Hematopoietic multipotent progenitor cell treated with erythropoietin and hydrocortisone succinate and interleukin-3 and kit ligand, for 6 days (in vitro differentiated cells): ENCODE measurements at regions not wholly inside any gene's neighbourhood (a gene's known extent, or its start where the extent isn't known, plus 50 kb on each side); places are given as distances from the start of the nearest gene placed in this dataset.

Source experiments
- DNase-seq: peaks from one replicate; pipeline ENCODE4 v3.0.0-alpha.2; 2015

DNA sequence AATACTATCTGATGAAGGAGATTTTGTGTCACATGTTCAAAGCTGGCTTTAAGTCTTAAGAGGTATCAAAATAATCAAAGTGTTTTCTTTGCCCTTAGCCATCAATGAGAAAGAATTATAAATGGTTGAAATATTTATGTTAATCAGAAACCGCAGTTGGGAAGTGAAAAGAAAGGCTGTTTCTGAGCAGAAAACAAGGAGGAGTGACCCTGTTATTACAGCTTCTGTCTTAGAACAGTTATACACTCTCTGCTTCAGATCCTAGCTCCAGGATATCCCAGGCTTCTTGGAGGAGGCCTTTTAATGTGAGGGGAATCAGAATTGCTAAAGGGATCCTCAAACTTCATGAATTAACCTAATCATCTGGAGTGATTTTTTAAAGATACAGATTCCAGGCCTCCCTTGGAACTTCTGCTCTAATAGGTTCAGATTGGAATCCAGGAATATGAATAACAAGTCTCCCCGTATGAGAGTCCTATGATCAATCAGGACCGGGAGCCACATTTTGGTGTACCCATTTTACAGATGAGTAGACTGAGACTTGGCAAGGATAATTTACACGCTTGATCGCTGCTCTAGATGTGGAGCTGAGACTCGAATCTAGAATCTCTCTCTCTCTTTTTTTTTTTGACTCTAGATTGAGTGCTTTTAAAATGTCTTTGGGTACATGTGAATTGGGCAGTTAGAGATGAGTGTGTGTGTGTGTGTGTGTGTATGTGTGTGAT lies 50.8 kb upstream of the JAG1 start:
- DNase-seq = no peak

DNA sequence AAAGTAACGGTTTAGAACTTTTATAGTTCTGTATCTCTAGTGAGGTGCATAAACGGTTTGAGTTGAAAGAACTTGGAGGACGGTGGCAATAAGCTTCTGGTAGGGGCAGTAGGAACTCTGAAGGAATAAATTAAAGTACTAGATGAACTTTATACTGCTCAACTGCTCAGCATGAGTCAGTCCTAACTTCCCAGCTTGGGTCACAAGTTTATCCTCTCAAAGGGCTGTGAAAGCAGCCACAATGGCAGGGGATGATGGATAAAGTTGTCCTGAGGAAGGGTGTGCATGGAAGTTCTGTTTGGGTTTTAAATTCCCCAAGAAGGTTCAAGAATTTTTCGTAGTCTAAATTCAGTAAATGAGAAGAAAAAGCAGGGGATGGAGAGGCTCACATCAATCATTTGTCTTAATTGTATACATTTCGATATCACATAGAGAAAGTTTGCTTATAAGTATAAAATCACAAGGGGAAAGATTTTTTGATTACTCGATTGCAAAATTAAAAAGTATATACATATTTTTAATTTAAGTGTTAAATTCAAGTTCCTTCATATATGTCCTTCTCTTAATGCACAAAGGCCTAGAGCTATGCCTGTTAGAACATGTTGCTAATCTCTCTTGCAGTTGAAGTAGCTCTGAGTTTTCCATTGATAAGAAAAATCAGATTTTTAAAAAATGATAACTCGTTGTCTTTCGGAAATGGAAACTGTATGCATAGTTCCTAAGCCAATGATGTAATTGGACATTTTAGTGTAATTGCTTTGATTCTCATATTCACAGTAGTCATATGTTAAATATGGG lies 55.3 kb upstream of the JAG1 start:
- no peak for DNase-seq

- DNase-seq = no peak
Measured at GRCh38 chr20:10729785-10730184, 56.0 kb upstream of the JAG1 start.

DNA sequence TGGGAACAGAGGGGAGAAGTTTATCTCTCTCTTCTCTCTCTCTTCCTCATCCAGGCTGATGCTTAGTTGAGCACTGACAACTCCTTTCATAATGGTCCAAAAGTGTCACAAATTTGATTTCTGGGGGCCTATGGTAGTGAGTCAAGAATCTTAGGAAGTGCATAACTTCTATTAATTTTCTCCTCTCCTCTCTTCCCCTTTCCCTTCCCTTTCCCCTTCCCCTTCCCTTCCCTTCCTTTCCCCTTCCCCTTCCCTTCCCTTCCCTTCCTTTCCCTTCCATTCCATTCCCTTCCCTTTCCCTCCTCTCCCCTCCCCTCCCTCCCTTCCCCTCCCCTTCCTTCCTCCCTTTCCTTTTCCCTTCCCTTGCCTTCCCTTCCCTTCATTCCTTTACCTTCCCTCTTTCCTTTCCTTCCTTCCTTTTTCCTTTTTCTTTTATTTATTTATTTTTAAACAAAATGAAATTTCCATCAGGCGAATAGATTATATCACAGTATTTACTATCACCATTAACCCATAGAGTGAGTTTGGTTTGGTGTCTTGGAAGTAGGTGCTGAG lies 56.9 kb upstream of the JAG1 start:
- no peak for DNase-seq

GRCh38 chr20:10731190-10731965 lies 57.6 kb upstream of the JAG1 start:
- no peak for DNase-seq

DNA sequence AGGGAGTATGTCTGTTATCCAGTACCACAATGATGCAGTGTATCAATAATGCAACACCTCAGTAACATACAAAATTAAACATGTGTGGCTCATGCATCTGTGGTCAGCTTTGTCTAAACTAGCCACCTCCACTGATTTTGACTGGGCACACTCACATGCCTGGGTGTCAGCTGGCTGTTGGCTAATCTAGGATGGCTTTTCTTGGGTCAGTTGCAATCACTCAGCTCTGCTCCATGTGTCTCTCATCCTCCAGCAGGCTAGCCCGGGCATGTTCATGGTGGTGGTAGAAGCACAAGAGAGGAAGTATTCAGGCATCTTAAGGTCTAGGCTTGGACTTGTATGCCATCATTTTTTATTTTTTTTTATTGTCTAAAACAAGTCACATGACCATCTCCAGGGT lies 59.3 kb upstream of the JAG1 start:
- no peak for DNase-seq

DNA sequence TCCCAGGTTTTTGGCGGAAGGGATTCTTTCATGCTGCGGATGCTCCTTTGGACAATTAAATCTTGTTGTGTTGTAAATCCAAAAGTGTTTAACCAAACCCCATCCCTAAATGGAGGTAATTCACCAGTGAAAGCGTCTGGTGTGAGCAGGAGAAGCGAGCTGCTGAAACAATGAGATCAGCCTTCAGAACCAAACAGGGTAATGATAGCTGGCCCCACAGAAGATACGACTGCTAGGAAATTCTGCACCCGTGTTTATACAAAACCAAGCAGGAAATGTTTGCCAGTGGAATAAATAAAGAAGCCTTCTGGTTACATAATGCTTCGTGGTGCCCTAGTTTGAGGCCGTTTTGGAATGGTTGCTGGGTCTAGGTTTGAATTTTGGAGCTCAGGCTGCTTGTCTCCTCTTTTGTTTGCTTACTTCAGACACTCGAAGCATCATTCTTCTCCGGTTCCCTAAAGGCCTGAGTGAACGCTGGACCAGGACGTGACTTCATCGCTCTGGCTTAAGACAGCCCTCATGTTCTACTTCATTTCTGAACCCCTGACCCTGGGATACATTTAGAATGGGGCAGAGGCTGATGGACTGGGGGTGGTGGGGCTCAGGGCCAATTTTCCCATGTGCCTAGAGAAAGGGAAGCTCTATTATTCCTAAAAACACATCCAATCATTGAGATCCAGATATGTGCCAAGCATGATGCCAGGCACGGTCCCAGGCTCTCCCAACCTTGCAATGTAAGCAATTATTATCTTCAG lies 61.6 kb upstream of the JAG1 start:
- no peak for DNase-seq

DNA sequence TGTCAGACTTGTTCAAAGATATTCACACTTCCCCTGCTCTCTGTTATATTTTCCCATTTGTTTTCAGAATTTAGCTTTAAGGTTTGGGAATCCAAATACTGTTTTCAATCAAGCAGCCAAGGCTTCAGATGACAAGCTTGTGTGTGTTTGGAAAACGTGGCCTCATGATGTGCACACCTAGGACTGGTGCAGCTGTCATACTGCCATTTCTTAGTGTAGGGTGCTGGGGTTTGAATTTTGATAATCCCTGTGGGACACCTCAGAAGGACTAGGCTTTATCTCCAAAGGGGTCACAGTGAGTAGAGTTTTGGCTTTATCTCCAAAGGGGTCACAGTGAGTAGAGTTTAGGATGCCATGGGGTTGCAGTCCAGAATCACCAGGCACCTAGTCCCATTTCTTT lies 65.3 kb upstream of the JAG1 start:
- no peak for DNase-seq

- DNase-seq = no peak
Measured at GRCh38 chr20:10739566-10739965, 65.8 kb upstream of the JAG1 start.

DNA sequence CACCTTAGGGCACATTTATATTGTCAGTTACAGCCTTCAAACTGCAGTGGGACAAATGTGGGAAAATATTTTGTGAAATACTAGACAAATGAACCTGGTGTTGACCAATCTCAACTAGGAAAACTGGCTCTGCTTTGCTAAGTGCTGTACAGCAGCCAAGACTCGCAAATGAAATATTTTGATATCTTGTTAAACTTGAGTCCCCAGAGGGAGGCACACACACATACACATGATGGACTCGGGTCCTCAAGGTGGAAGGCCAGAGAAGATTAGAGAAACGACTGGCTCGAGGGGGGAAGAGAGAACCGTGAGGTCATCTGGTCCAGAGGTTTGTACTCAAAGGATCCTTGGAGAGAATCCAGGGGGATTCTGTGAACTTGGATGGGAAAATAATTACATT lies 67.3 kb upstream of the JAG1 start:
- no peak for DNase-seq

DNA sequence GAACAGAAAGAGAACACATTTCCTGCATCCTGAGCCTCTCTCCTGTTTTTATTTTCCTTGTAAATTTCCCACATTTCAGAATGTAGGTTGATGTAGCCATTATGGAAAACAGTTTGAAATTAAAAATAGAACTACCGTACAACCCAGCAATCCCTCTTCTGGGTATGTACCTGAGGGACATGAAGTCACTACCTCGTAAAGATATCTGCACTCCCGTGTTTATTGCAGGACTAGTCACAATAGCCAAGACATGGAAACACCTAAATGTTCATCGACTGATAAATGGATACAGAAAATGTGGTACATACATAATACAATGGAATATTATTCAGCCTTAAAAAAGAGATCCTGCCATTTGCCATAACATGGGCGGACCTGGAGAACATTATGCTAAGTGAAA lies 72.0 kb upstream of the JAG1 start:
- DNase-seq = no peak

GRCh38 chr20:10747019-10747418 lies 73.2 kb upstream of the JAG1 start:
- no peak for DNase-seq

DNA sequence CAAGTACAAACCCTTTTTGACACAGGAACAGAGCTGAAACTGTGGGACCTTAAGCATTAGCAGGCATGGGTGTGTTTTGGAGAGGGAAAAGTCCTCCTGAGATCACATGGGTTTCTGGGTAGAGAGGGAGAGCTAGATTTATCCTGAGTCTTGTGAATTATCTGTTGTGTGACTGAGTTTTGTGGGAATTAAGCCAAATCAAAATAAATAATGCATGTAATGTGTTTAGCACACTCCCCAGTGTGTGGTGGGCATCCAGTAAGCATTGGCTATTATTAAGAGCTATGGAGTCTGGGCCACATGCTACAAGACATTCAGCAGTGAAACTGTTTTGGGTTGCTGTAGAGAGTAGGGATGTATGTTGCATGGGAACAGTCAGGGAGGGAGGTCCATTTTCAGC lies 75.3 kb upstream of the JAG1 start:
- no peak for DNase-seq

DNA sequence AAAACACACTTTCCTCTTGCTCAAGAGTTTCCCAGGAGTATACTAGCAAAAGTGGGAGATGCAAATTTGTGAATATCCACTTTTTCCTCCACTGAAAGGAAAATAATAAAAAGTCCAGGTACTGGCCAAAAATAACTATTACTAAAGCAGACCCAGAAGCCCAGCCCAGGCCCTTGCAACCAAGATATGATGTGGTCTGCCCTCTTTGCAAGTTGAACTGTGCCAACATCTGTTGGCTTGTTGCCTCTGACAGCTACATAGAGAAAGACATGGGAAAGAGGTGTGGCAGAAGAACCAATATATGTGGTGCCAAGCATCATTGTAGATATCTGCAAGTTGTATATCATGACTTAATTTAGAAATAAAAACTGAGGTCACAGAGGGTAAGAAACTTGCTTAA lies 78.4 kb upstream of the JAG1 start:
- no peak for DNase-seq

DNA sequence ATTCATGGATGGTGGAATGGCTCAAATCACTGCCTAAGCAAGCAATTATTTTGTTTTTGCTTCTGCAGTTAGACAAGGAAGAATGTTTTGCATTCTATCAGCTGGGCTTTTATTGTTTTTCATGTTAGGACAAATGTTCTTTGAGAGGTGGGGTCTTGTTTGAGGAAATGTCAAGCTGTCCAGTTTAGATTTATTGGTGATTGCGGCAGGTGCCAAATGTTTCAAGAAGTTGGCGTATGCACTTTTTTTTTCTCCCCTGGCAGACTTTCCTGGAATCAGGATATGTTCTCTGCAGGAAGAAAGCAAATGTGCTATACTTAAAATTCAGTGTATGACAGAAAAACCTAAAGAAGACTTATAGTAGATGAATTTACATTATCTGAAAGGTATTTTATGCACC lies 81.0 kb upstream of the JAG1 start:
- no peak for DNase-seq

DNA sequence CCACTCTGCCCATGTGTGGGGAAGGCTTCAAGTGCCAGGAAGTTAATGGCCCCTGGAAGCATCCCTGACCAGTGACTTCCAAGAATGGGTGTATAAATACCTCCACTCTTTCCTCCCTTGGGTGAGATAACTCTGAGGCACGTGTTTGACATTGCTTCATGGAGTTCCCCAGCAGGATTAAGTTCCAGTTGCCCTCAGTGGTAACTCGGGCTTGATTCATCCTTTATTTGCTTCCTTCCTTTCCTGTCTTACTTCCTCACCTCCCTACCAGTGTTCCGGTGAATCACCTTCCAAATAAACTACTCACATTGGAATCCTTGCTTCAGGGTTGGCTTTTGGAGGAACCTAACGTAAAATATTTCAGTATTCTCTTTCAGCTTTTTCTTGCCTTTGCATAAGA lies 84.6 kb upstream of the JAG1 start:
- no peak for DNase-seq

DNA sequence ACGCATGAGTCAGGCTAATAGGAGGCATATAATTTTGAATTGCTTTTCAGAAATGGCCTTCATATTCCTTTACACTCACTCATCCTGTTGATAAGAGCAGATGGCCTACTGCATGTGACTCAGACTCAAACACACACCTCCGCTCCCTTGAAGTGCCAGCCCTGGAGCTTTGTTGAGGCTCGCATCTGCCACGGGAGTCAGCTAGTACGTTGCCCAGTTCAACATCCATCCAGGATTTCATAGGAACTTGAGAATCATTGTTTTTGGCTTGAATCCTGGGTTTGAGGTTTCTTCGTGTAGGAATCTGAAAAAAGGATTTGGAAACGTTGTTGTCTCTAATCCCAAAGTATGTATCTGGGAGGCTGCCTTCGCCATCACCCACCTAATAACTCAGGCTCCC lies 87.4 kb upstream of the JAG1 start:
- no peak for DNase-seq

GRCh38 chr20:10761786-10762185 lies 88.0 kb upstream of the JAG1 start:
- no peak for DNase-seq

- DNase-seq = no peak
Measured at GRCh38 chr20:10762216-10762615, 88.4 kb upstream of the JAG1 start.

- DNase-seq = no peak
Measured at GRCh38 chr20:10763112-10763511, 89.3 kb upstream of the JAG1 start.

- DNase-seq = no peak
Measured at GRCh38 chr20:10769700-10770099, 95.9 kb upstream of the JAG1 start.

GRCh38 chr20:10770753-10771152 lies 97.0 kb upstream of the JAG1 start:
- DNase-seq = no peak
